ENCODE measurements at regions not wholly inside any gene's neighbourhood (a gene's known extent, or its start where the extent isn't known, plus 50 kb on each side); places are given as distances from the start of the nearest gene placed in this dataset.
"Not testable (repeated sequence)": the region's sequence is repeated elsewhere in the genome, so short reads cannot be mapped to it uniquely, and the experiment has no call there.

- H3K4me1 Mint-ChIP-seq (ENCODE audit: low read depth), result no peaks in the 10 kb centered on the region
- no peaks in the 10 kb centered on the region for H3K27me3 Mint-ChIP-seq
- no peak for DNase-seq (ENCODE audit: low spot score, unreplicated experiment)
- H3K9me3 Mint-ChIP-seq (ENCODE audit: low read depth), result peaks cover 30% of the 10 kb centered on the region
- no peaks in the 10 kb centered on the region for H3K36me3 Mint-ChIP-seq (ENCODE audit: insufficient read depth)
- no peak overlapping the region for H3K4me3 Mint-ChIP-seq (ENCODE audit: low read depth)
- TF ChIP-seq CTCF (IDR thresholded peaks at IDR 0.05; ENCODE audit: unreplicated experiment), result no peak
- H3K27ac Mint-ChIP-seq, result no peak overlapping the region
These were observed 183.5 kb downstream of the ZC4H2 start for GRCh38 chrX:64792598-64793337.

DNA sequence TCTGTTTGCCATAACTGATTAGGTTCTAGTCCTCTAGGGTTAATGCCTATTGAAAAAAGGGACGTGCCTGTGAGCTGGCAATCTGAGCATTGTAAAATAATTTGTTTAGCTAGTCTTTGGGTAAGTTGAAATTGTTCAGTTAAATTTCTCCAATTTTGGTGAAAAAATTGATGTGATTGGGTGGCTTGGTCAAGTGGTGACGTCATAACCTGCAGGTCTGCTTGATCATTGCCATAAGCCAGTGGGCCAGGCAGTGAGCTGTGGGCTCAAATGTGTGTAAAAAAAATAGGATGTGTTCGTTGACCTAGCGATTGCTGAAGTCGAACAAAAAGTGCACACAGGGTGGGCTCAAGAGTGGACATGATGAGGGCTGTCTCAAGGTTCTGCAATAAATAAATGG, 193.3 kb downstream of the ZC4H2 start:
- Mint-ChIP-seq H3K27me3 (no peaks in the 10 kb centered on the region), H3K9me3 (ENCODE audit: low read depth) (peaks cover 13% of the 10 kb centered on the region), H3K4me3 (ENCODE audit: low read depth) (no peak overlapping the region), H3K27ac (no peak overlapping the region), H3K36me3 (ENCODE audit: insufficient read depth) (no peaks in the 10 kb centered on the region), H3K4me1 (ENCODE audit: low read depth) (no peaks in the 10 kb centered on the region)
- DNase-seq (ENCODE audit: low spot score, unreplicated experiment), result no peak
- no peak for TF ChIP-seq CTCF (IDR thresholded peaks at IDR 0.05; ENCODE audit: unreplicated experiment)

GRCh38 chrX:64758047-64758446, 218.2 kb downstream of the ZC4H2 start:
- H3K9me3 Mint-ChIP-seq (ENCODE audit: low read depth), result peaks cover 34% of the 10 kb centered on the region
- no peak overlapping the region for H3K4me3 Mint-ChIP-seq (ENCODE audit: low read depth)
- H3K27me3 Mint-ChIP-seq, result no peaks in the 10 kb centered on the region
- DNase-seq (ENCODE audit: low spot score, unreplicated experiment), result no peak
- no peaks in the 10 kb centered on the region for H3K4me1 Mint-ChIP-seq (ENCODE audit: low read depth)
- no peak for TF ChIP-seq CTCF (IDR thresholded peaks at IDR 0.05; ENCODE audit: unreplicated experiment)
- H3K36me3 Mint-ChIP-seq (ENCODE audit: insufficient read depth), result no peaks in the 10 kb centered on the region
- no peak overlapping the region for H3K27ac Mint-ChIP-seq

GRCh38 chrX:64739792-64740378, 236.4 kb downstream of the ZC4H2 start:
- Mint-ChIP-seq H3K36me3 (ENCODE audit: insufficient read depth) (no peaks in the 10 kb centered on the region), H3K4me3 (ENCODE audit: low read depth) (no peak overlapping the region), H3K4me1 (ENCODE audit: low read depth) (no peaks in the 10 kb centered on the region), H3K27ac (no peak overlapping the region), H3K9me3 (ENCODE audit: low read depth) (peaks cover 12% of the 10 kb centered on the region), H3K27me3 (no peaks in the 10 kb centered on the region)
- TF ChIP-seq CTCF (IDR thresholded peaks at IDR 0.05; ENCODE audit: unreplicated experiment), result no peak
- no peak for DNase-seq (ENCODE audit: low spot score, unreplicated experiment)

GRCh38 chrX:64698317-64698716, 277.9 kb downstream of the ZC4H2 start:
- no peak for DNase-seq (ENCODE audit: low spot score, unreplicated experiment)
- no peaks in the 10 kb centered on the region for H3K27me3 Mint-ChIP-seq
- no peaks in the 10 kb centered on the region for H3K36me3 Mint-ChIP-seq (ENCODE audit: insufficient read depth)
- no peaks in the 10 kb centered on the region for H3K4me1 Mint-ChIP-seq (ENCODE audit: low read depth)
- TF ChIP-seq CTCF (IDR thresholded peaks at IDR 0.05; ENCODE audit: unreplicated experiment), result no peak
- H3K9me3 Mint-ChIP-seq (ENCODE audit: low read depth), result peaks cover 64% of the 10 kb centered on the region
- H3K27ac Mint-ChIP-seq, result no peak overlapping the region
- H3K4me3 Mint-ChIP-seq (ENCODE audit: low read depth), result no peak overlapping the region

- H3K4me1 Mint-ChIP-seq (ENCODE audit: low read depth); H3K27ac Mint-ChIP-seq; H3K27me3 Mint-ChIP-seq; H3K36me3 Mint-ChIP-seq (ENCODE audit: insufficient read depth); H3K4me3 Mint-ChIP-seq (ENCODE audit: low read depth); DNase-seq (ENCODE audit: low spot score, unreplicated experiment): not testable (repeated sequence)
- peaks cover 48% of the 10 kb centered on the region for H3K9me3 Mint-ChIP-seq (ENCODE audit: low read depth)
These were observed 280.9 kb downstream of the ZC4H2 start for GRCh38 chrX:64695372-64695771.

Measured in progenitor cell of endocrine pancreas (in vitro differentiated cells).